ENCODE measurements at regions not wholly inside any gene's neighbourhood (a gene's known extent, or its start where the extent isn't known, plus 50 kb on each side); places are given as distances from the start of the nearest gene placed in this dataset.

- Histone ChIP-seq H3K27ac (ENCODE audit: low read depth in 2 of 2, low read length in 2 of 2) (no peak overlapping the region), H3K36me3 (ENCODE audit: control insufficient read depth in 2 of 2, insufficient read depth in 2 of 2, low read length in 2 of 2) (no peaks in the 10 kb centered on the region), H3K4me3 (ENCODE audit: low read length in 2 of 2) (no peak overlapping the region), H3K4me1 (ENCODE audit: control insufficient read depth in 2 of 2, insufficient read depth in 2 of 2, low read length in 2 of 2) (peaks cover 5 to 12% of the 10 kb centered on the region in 2 donors), H3K27me3 (ENCODE audit: control insufficient read depth in 2 of 2, insufficient read depth in 2 of 2, low read length in 2 of 2) (no peaks in the 10 kb centered on the region), H3K9ac (ENCODE audit: low read depth in 1 of 2, low read length in 2 of 2) (no peak overlapping the region), H3K9me3 (ENCODE audit: control insufficient read depth in 2 of 2, low read length in 2 of 2) (no peaks in the 10 kb centered on the region)
Measured at GRCh38 chr2:240247868-240248720, 107.6 kb upstream of the OTOS start.

- Histone ChIP-seq H3K4me3 (ENCODE audit: low read length in 2 of 2) (no peak overlapping the region), H3K9ac (ENCODE audit: low read depth in 1 of 2, low read length in 2 of 2) (no peak overlapping the region), H3K27ac (ENCODE audit: low read depth in 2 of 2, low read length in 2 of 2) (no peak overlapping the region), H3K27me3 (ENCODE audit: control insufficient read depth in 2 of 2, insufficient read depth in 2 of 2, low read length in 2 of 2) (no peaks in the 10 kb centered on the region), H3K36me3 (ENCODE audit: control insufficient read depth in 2 of 2, insufficient read depth in 2 of 2, low read length in 2 of 2) (no peaks in the 10 kb centered on the region), H3K4me1 (ENCODE audit: control insufficient read depth in 2 of 2, insufficient read depth in 2 of 2, low read length in 2 of 2) (peaks cover 5 to 12% of the 10 kb centered on the region in 2 donors), H3K9me3 (ENCODE audit: control insufficient read depth in 2 of 2, low read length in 2 of 2) (no peaks in the 10 kb centered on the region)
Measured at GRCh38 chr2:240248721-240249422, 108.4 kb upstream of the OTOS start.

GRCh38 chr2:240249423-240250149 is 109.1 kb upstream of the OTOS start:
- no peak overlapping the region for H3K4me3 ChIP-seq (ENCODE audit: low read length in 2 of 2)
- H3K9ac ChIP-seq (ENCODE audit: low read depth in 1 of 2, low read length in 2 of 2), result no peak overlapping the region
- H3K4me1 ChIP-seq (ENCODE audit: control insufficient read depth in 2 of 2, insufficient read depth in 2 of 2, low read length in 2 of 2), result peaks cover 5 to 12% of the 10 kb centered on the region in 2 donors
- H3K36me3 ChIP-seq (ENCODE audit: control insufficient read depth in 2 of 2, insufficient read depth in 2 of 2, low read length in 2 of 2), result no peaks in the 10 kb centered on the region
- H3K9me3 ChIP-seq (ENCODE audit: control insufficient read depth in 2 of 2, low read length in 2 of 2), result no peaks in the 10 kb centered on the region
- peak overlapping the region in 1 of 2 donors; percentile 72 for H3K27ac ChIP-seq (ENCODE audit: low read depth in 2 of 2, low read length in 2 of 2)
- no peaks in the 10 kb centered on the region for H3K27me3 ChIP-seq (ENCODE audit: control insufficient read depth in 2 of 2, insufficient read depth in 2 of 2, low read length in 2 of 2)

- Histone ChIP-seq H3K4me1 (ENCODE audit: control insufficient read depth in 2 of 2, insufficient read depth in 2 of 2, low read length in 2 of 2) (peaks cover 5 to 12% of the 10 kb centered on the region in 2 donors), H3K27ac (ENCODE audit: low read depth in 2 of 2, low read length in 2 of 2) (peak overlapping the region; percentile 67 to 72), H3K27me3 (ENCODE audit: control insufficient read depth in 2 of 2, insufficient read depth in 2 of 2, low read length in 2 of 2) (no peaks in the 10 kb centered on the region), H3K9ac (ENCODE audit: low read depth in 1 of 2, low read length in 2 of 2) (peak overlapping the region in 1 of 2 donors; percentile 10), H3K4me3 (ENCODE audit: low read length in 2 of 2) (no peak overlapping the region), H3K36me3 (ENCODE audit: control insufficient read depth in 2 of 2, insufficient read depth in 2 of 2, low read length in 2 of 2) (no peaks in the 10 kb centered on the region), H3K9me3 (ENCODE audit: control insufficient read depth in 2 of 2, low read length in 2 of 2) (no peaks in the 10 kb centered on the region)
Measured at GRCh38 chr2:240250150-240250984, 109.9 kb upstream of the OTOS start.

- Histone ChIP-seq H3K9me3 (ENCODE audit: control insufficient read depth in 2 of 2, low read length in 2 of 2) (no peaks in the 10 kb centered on the region), H3K4me3 (ENCODE audit: low read length in 2 of 2) (peak overlapping the region; percentile 0 to 13), H3K9ac (ENCODE audit: low read depth in 1 of 2, low read length in 2 of 2) (peak overlapping the region in 1 of 2 donors; percentile 26), H3K4me1 (ENCODE audit: control insufficient read depth in 2 of 2, insufficient read depth in 2 of 2, low read length in 2 of 2) (peaks cover 5 to 12% of the 10 kb centered on the region in 2 donors), H3K36me3 (ENCODE audit: control insufficient read depth in 2 of 2, insufficient read depth in 2 of 2, low read length in 2 of 2) (no peaks in the 10 kb centered on the region), H3K27ac (ENCODE audit: low read depth in 2 of 2, low read length in 2 of 2) (peak overlapping the region; percentile 67 to 72), H3K27me3 (ENCODE audit: control insufficient read depth in 2 of 2, insufficient read depth in 2 of 2, low read length in 2 of 2) (no peaks in the 10 kb centered on the region)
Measured at GRCh38 chr2:240250985-240251847, 110.8 kb upstream of the OTOS start.

- H3K27me3 ChIP-seq (ENCODE audit: control insufficient read depth in 2 of 2, insufficient read depth in 2 of 2, low read length in 2 of 2), result no peaks in the 10 kb centered on the region
- peak overlapping the region; percentile 67 to 72 for H3K27ac ChIP-seq (ENCODE audit: low read depth in 2 of 2, low read length in 2 of 2)
- H3K4me1 ChIP-seq (ENCODE audit: control insufficient read depth in 2 of 2, insufficient read depth in 2 of 2, low read length in 2 of 2), result peaks cover 5 to 12% of the 10 kb centered on the region in 2 donors
- H3K4me3 ChIP-seq (ENCODE audit: low read length in 2 of 2), result no peak overlapping the region
- H3K9me3 ChIP-seq (ENCODE audit: control insufficient read depth in 2 of 2, low read length in 2 of 2), result no peaks in the 10 kb centered on the region
- H3K36me3 ChIP-seq (ENCODE audit: control insufficient read depth in 2 of 2, insufficient read depth in 2 of 2, low read length in 2 of 2), result no peaks in the 10 kb centered on the region
- H3K9ac ChIP-seq (ENCODE audit: low read depth in 1 of 2, low read length in 2 of 2), result peak overlapping the region in 1 of 2 donors; percentile 26
Measured at GRCh38 chr2:240251848-240252190, 111.4 kb upstream of the OTOS start.

- Histone ChIP-seq H3K9ac (ENCODE audit: low read depth in 1 of 2, low read length in 2 of 2) (no peak overlapping the region), H3K4me1 (ENCODE audit: control insufficient read depth in 2 of 2, insufficient read depth in 2 of 2, low read length in 2 of 2) (peaks cover 5 to 12% of the 10 kb centered on the region in 2 donors), H3K9me3 (ENCODE audit: control insufficient read depth in 2 of 2, low read length in 2 of 2) (no peaks in the 10 kb centered on the region)
Measured at GRCh38 chr2:240252191-240252871, 111.9 kb upstream of the OTOS start.

GRCh38 chr2:240252872-240253511 is 112.5 kb upstream of the OTOS start:
- H3K4me1 ChIP-seq (ENCODE audit: control insufficient read depth in 2 of 2, insufficient read depth in 2 of 2, low read length in 2 of 2), result peaks cover 5 to 12% of the 10 kb centered on the region in 2 donors
- no peak overlapping the region for H3K9ac ChIP-seq (ENCODE audit: low read depth in 1 of 2, low read length in 2 of 2)
- H3K36me3 ChIP-seq (ENCODE audit: control insufficient read depth in 2 of 2, insufficient read depth in 2 of 2, low read length in 2 of 2), result no peaks in the 10 kb centered on the region
- H3K27ac ChIP-seq (ENCODE audit: low read depth in 2 of 2, low read length in 2 of 2), result no peak overlapping the region
- H3K9me3 ChIP-seq (ENCODE audit: control insufficient read depth in 2 of 2, low read length in 2 of 2), result no peaks in the 10 kb centered on the region
- H3K27me3 ChIP-seq (ENCODE audit: control insufficient read depth in 2 of 2, insufficient read depth in 2 of 2, low read length in 2 of 2), result no peaks in the 10 kb centered on the region
- H3K4me3 ChIP-seq (ENCODE audit: low read length in 2 of 2), result no peak overlapping the region

More at GRCh38 chr2:240252191-240252871, 111.9 kb upstream of the OTOS start:
- Histone ChIP-seq H3K27me3 (ENCODE audit: control insufficient read depth in 2 of 2, insufficient read depth in 2 of 2, low read length in 2 of 2) (no peaks in the 10 kb centered on the region), H3K4me3 (ENCODE audit: low read length in 2 of 2) (no peak overlapping the region), H3K27ac (ENCODE audit: low read depth in 2 of 2, low read length in 2 of 2) (peak overlapping the region; percentile 39 to 72), H3K36me3 (ENCODE audit: control insufficient read depth in 2 of 2, insufficient read depth in 2 of 2, low read length in 2 of 2) (no peaks in the 10 kb centered on the region)

All from mucosa of rectum (tissue), 2 donors.